Glutamatergic neuron (in vitro differentiated cells): ENCODE measurements at regions not wholly inside any gene's neighbourhood (a gene's known extent, or its start where the extent isn't known, plus 50 kb on each side); places are given as distances from the start of the nearest gene placed in this dataset.
"Not testable (repeated sequence)": the region's sequence is repeated elsewhere in the genome, so short reads cannot be mapped to it uniquely, and the experiment has no call there.

Experiments
- DNase-seq: peaks from one replicate; pipeline ENCODE4 v3.0.0; 2022
- H3K27ac Mint-ChIP-seq: one replicate; pipeline ENCODE4 v1.8.0; 2020; ENCODE audit warnings: mild to moderate bottlenecking, mixed read lengths, inconsistent platforms; ENCODE audit not compliant: unreplicated experiment
- H3K27me3 Mint-ChIP-seq: one replicate; pipeline ENCODE4 v1.8.0; 2020; ENCODE audit warnings: mild to moderate bottlenecking, moderate library complexity, mixed read lengths, inconsistent platforms; ENCODE audit not compliant: unreplicated experiment
- H3K36me3 Mint-ChIP-seq: one replicate; pipeline ENCODE4 v1.8.0; 2020; ENCODE audit warnings: mild to moderate bottlenecking, mixed read lengths, inconsistent platforms; ENCODE audit not compliant: unreplicated experiment
- H3K4me1 Mint-ChIP-seq: one replicate; pipeline ENCODE4 v1.8.0; 2020; ENCODE audit warnings: mild to moderate bottlenecking, low read depth, mixed read lengths, inconsistent platforms; ENCODE audit not compliant: unreplicated experiment
- H3K4me3 Mint-ChIP-seq: one replicate; pipeline ENCODE4 v1.8.0; 2020; ENCODE audit warnings: mild to moderate bottlenecking, mixed read lengths, inconsistent platforms; ENCODE audit not compliant: unreplicated experiment
- H3K9me3 Mint-ChIP-seq: one replicate; pipeline ENCODE4 v1.8.0; 2020; ENCODE audit warnings: mild to moderate bottlenecking, moderate library complexity, mixed read lengths, inconsistent platforms; ENCODE audit not compliant: unreplicated experiment
- CTCF ChIP-seq: fragments of 200-600 bp; sonication (generic); IDR thresholded peaks from one replicate; pipeline ENCODE4 v1.5.0; 2021; ENCODE audit not compliant: partially characterized antibody, unreplicated experiment

GRCh38 chr10:2197663-2198062, 460.3 kb upstream of the ADARB2 start:
- Mint-ChIP-seq H3K4me3 (no peak overlapping the region), H3K4me1 (peaks cover 14% of the 10 kb centered on the region), H3K36me3 (peaks cover 2% of the 10 kb centered on the region)

GRCh38 chr10:2196272-2196671, 458.9 kb upstream of the ADARB2 start:
- Mint-ChIP-seq H3K9me3 (no peaks in the 10 kb centered on the region), H3K36me3 (peaks cover 8% of the 10 kb centered on the region), H3K4me3 (no peak overlapping the region), H3K27me3 (peaks cover 2% of the 10 kb centered on the region), H3K4me1 (peaks cover 3% of the 10 kb centered on the region), H3K27ac (no peak overlapping the region)
- DNase-seq: no peak
- TF ChIP-seq CTCF: no peak

More at GRCh38 chr10:2197663-2198062, 460.3 kb upstream of the ADARB2 start:
- Mint-ChIP-seq H3K9me3 (no peaks in the 10 kb centered on the region), H3K27me3 (peaks cover 4% of the 10 kb centered on the region), H3K27ac (no peak overlapping the region)
- no peak for DNase-seq
- no peak for TF ChIP-seq CTCF

- H3K27ac Mint-ChIP-seq, H3K36me3 Mint-ChIP-seq, DNase-seq, H3K27me3 Mint-ChIP-seq, H3K4me1 Mint-ChIP-seq, H3K4me3 Mint-ChIP-seq, H3K9me3 Mint-ChIP-seq: not testable (repeated sequence)
These were observed 452.0 kb upstream of the ADARB2 start for GRCh38 chr10:2189356-2189755.

GRCh38 chr10:2188371-2188770, 451.0 kb upstream of the ADARB2 start:
- H3K27ac Mint-ChIP-seq: no peak overlapping the region
- no peaks in the 10 kb centered on the region for H3K4me1 Mint-ChIP-seq
- no peaks in the 10 kb centered on the region for H3K27me3 Mint-ChIP-seq
- H3K36me3 Mint-ChIP-seq: peaks cover 11% of the 10 kb centered on the region
- H3K4me3 Mint-ChIP-seq: no peak overlapping the region
- DNase-seq: no peak
- no peaks in the 10 kb centered on the region for H3K9me3 Mint-ChIP-seq
- no peak for TF ChIP-seq CTCF

GRCh38 chr10:2173327-2173726, 436.0 kb upstream of the ADARB2 start:
- Mint-ChIP-seq H3K27me3 (no peaks in the 10 kb centered on the region), H3K9me3 (no peaks in the 10 kb centered on the region), H3K27ac (no peak overlapping the region), H3K4me1 (peaks cover 4% of the 10 kb centered on the region), H3K4me3 (no peak overlapping the region), H3K36me3 (no peaks in the 10 kb centered on the region)
- no peak for TF ChIP-seq CTCF
- DNase-seq: no peak
